Activated CD4-positive, alpha-beta T cell treated with anti-CD3 and anti-CD28 coated beads, Interleukin-2, amount 50 U/mL, for 16 hours (primary cell): ENCODE measurements at regions not wholly inside any gene's neighbourhood (a gene's known extent, or its start where the extent isn't known, plus 50 kb on each side); places are given as distances from the start of the nearest gene placed in this dataset.

Experiments used
- DNase-seq: peaks from one replicate; pipeline ENCODE4 v3.0.0-alpha.2; 2020

GRCh38 chr2:55973673-55974072, 50.1 kb upstream of the EFEMP1 start:
- no peak for DNase-seq

DNA sequence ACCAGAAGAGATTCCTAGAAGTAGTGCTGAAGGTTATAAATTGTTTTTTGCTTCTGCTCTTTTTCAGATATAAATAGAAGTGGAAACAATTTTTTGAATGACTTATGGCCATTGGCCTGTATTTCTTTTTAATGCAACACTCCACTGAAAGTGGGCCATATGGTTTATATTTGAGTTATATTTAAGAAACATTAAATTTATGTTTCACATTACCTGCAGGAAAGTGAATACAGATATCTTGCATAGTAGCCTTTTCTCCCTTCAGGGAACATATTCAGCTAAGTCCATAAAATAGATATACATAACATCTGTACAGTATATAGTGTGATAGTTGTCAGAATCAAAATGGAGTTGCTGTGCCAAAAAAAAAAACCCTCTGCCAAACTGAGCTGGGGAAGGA, 53.1 kb upstream of the EFEMP1 start:
- no peak for DNase-seq

GRCh38 chr2:55985406-55985805, 61.8 kb upstream of the EFEMP1 start:
- no peak for DNase-seq

- DNase-seq = no peak
Measured at GRCh38 chr2:55986001-55986400, 62.4 kb upstream of the EFEMP1 start.

DNA sequence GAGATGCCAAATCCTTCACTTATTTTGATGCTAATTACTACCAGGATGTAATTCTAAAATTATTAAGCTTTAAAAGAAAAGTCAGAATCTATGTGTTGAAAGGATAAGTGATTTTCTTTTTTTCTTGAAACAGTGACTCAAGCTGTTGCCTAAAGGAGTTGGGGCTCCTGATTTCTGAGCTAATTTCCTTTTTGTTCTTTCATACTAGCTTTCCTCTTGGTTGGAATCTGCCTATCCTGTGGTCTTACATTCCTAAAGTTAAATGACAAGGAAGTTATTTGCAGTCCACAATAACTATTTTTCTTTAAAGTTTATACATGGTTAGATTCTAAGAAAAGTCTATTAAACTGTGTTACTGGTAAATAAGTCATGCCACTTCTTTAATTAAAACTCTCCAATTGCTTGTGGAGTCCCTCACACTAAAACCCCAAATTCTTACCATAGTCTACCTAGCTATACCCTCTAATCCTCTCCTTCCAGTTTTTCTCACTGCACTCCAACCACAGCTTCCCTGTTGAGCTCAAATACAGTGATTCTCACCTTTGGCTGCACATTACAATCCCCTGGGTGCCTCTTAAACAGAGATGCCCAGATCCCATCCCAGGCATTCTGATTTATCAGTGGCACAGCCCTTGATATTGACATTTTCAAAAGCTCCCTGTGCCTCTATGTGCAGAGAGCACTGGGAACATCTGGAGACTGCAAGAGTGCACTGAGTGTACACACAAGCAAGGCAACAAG, 63.3 kb upstream of the EFEMP1 start:
- DNase-seq = no peak

- no peak for DNase-seq
Measured at GRCh38 chr2:55989405-55989804, 65.8 kb upstream of the EFEMP1 start.

GRCh38 chr2:55992455-55992854, 68.9 kb upstream of the EFEMP1 start:
- DNase-seq = no peak

GRCh38 chr2:55993685-55994084, 70.1 kb upstream of the EFEMP1 start:
- no peak for DNase-seq

- no peak for DNase-seq
Measured at GRCh38 chr2:55995211-55995610, 71.6 kb upstream of the EFEMP1 start.

DNA sequence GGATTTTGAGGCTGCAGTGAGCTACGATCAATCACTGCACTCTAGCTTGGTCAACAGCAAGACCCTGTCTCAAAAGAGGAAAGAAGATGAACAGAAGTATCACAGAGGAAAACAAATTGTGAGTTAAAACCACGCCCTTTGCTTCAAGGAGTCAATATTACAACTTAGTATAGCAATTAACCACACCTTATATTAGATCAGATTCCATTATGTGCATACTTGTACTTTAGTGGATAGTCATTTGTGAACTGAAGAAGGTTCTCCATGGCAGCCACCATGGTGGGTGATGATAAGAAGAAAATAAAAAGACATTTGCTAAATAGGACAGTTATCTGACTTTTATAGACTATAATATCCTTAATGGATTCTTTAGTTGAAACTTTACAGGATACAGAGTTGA, 72.3 kb upstream of the EFEMP1 start:
- DNase-seq = no peak

DNA sequence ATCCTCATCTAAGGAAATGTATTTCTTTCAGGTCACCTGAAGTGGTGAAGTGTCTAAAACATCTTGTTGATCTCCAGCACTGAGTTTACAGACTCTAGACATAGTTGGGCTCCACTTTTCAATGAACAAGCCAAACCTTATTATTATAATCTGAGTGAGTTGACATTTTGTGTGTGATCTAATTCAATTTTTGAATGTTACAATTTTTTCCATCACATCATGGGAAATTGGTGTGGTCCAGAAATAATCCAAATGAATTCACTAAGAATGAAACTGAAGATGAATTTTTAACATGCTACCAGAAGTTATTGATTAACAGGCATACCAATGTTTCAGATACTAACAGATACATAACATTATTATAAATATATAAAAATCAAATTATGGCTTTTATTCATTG, 75.6 kb upstream of the EFEMP1 start:
- no peak for DNase-seq

DNA sequence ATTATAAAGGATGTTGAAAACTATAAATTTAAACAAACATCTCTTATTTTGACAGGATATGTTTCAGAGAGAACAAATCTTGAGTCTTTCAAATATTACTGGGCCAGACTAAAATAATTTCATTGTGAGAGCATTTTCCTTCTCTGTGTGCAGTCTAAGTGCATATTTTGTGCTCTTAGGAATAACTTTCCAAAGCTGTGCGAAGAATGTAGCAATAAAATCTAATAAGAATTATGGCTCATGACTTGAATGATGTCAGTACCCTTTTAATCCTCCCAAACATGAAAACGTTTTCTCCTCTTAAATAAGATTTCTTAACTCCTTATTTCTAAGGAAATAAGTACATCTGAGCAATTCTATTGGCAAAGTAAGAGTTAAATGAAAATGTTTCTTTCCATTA, 76.2 kb upstream of the EFEMP1 start:
- DNase-seq = no peak

DNA sequence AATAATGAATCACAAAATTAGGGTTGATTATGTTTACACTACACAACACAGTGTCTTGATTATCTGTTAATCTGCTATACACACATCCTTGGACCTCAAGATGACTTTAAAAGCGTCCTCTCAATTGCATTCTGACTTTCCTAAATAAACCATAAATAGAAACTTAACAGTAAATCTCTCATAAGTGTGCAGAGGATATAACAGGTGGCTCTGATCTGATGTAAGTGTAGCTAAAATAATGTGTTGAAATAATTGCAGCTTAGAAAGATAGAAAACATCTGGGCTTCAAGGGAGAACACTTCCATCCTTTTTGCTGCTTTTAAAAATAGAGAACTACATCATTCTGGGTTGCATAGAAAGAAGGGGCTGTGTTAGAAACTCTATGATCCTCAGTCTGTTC, 78.4 kb upstream of the EFEMP1 start:
- no peak for DNase-seq

DNA sequence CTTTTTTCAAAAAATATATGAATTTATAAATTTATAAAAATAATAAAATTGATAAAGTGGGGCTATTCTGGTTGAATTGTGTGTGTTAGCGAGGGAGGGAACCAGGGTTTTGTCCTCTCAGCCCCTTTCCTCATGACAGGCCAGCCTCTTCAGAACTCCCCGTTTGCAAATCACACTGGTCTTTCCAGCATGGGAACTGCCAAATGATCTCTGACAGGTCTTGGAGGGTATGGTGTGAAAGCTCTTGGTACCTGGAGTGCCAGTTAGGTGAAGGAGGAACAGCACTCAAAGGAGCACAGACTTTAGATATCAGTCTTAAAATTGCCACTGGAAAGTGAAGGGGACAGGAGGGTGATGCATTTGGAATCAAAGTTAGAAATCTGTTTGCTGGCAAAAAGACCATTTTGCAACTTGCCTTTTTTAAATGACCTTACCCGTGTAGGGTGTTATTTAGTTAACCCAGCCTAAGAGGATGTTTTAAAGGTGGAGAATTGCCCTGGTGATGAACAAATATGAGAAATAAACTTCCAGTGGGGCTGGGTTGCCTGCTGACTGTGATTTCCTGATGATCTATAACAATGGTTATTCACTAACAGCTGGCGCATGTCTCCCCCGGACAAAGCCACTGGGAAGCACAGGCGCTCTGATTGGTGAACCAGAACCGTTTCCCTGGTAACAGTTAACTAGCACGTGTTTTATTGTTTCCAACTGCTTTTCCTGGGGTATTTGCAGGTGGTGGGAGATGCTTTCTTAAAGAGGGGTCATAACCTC, 85.3 kb upstream of the EFEMP1 start:
- no peak for DNase-seq

DNA sequence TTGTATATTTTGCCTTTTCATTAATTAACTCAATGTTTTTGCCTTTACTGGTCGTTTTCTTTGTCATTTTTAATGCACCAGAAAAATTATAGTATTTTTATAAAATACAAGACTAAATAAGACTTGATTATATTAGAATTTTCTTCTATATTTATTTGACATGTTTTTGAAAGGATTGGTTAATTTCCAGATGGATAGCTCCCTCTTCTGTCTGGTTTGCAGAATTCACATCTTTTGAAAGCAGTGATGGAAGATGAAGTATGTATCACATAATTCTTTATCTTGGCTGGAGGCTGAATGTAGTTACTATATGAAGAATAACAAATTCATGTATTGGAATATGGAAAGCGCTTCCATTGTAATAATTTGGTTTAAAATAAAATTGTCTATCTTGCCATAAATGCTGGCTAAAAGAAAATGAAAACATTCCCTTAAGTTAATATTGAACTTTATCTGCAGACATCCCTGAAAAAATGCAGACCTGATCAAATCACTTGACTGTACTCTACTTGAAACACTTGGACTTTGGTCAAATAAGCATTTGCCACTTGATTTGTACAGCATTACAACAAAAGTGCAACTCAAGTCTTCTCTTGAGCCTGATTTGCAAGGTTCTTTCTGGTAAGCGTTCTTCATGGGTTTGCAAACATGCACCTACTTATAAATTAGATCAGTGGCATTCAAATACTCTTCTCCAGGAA, 86.3 kb upstream of the EFEMP1 start:
- DNase-seq = no peak

DNA sequence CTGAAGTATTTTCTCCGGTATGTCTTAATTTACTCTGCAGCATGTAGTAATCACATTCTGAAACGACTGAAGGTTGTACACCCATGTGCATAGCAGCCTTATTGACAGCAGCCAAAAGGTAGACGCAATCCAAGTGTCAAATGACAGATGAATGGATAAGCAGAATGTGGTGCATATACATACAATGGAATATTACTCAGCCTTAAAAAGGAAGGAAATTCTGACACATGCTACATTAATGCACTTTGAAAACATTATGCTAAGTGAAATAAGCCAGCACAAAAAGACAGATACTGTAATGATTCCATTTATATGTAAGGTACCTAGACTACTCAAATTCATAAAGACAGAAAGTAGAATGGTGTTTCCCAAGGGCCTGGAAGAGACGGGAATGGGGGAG, 88.0 kb upstream of the EFEMP1 start:
- DNase-seq = no peak

DNA sequence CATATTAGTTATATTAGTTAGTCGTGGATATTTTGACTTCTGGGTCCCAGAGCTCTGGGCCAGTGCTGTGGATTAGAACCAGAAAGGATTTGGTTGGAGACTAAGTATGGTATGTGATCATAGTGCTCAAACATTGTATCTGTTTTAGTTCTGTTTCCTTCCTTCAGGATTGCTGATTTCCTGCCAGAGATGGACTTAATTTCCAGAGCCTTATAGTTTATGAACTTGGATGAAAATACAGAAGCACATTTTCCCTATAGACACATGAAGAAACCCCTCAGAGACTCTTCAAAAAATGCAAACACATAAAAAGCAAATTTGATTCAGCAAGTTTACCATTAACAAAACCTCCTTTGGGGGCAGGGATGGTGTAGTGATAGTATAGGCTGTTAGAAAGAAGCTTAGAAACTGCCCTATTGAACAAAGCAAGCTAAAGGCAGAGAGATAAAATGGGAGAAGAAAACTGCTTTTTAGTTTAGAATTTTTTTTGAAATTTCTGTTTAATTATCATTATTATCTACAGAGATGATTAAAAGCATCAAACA, 88.7 kb upstream of the EFEMP1 start:
- DNase-seq = no peak

GRCh38 chr2:56013475-56013874, 89.9 kb upstream of the EFEMP1 start:
- DNase-seq = no peak

DNA sequence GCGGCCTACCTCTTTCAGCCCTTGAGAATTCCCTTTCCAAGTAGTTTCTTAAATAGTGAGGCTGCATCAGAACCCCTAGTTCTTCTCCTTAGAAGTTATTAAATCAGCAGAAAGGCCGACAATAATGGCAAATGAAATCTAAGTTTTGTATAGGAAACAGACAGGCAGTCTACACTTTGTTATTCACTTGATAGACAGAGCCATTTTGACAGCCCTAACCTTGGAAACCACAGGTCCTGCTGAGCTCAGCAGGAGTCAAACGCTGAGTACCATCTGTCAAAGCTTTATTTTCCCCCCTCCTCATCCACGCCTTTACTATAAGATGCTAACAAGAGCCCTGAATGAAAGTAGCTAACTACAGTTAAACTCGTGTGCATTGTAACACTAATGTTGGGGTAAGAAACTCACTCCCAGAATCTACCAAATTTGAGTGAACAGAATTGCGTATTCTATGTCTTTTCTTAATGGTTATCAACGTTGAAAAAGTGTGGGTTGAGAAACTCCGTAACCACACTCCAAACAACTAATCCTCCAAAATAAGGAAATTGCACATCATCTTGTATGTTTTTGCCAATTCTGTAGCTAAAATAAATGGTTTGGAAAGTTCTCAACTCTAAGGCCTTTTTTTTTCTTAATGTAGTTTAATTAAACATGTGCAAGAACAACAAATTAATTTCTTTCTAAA, 90.6 kb upstream of the EFEMP1 start:
- no peak for DNase-seq

DNA sequence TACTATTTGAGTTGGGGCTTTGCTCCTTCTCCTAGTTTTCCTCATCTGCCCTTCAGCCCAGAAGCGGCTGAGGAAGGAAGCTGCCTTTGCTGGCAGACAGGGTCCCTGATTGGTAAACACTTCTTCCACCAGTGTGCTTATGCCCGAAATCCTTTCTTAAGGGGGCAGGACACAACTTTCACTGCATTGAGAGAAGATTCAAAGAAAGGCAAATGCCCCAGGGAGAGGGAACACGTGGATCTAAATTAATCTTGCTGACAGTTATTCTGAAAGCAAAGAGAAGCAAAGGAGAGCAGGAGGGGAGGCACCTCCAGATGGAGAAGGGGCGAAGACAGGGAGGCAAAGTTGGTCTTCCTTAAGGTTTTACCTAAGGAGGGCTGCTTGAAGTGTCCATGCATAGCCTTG, 92.1 kb upstream of the EFEMP1 start:
- no peak for DNase-seq

DNA sequence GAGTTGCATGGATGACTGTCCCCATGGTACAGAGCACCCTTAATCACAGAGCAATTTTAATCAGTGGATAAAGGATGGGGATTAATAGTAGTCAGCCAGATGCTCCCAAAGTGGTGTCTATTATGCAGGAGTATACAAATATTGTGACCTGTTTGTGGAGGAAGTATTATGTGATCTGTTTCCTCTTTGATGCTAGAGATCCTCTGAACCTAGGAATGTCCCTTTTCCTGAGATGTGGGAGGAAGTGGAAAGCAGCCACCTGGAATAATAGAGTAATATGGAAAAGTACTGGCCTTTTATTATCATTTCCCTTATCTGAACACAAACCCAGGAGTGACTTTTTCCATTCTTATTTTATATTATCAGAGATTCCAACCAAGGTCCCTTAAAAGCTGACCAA, 94.2 kb upstream of the EFEMP1 start:
- DNase-seq = no peak

GRCh38 chr2:56018267-56018666, 94.7 kb upstream of the EFEMP1 start:
- no peak for DNase-seq

DNA sequence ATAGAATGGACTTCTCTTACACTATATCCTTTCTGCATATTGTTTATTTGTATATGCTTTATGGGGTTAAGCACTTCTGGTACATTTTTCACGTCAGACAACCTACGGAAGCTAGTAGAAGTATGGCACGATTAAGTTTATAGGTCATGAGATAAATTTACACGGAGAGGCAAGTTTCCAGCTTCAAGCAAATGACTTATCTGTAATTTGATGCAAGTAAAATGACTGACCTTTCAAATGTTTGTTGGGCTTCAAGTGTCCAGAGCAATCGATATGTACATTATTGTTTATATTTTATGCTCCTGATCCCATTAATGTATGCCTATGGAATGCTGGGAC, 97.5 kb upstream of the EFEMP1 start:
- DNase-seq = no peak
